ENCODE measurements at regions not wholly inside any gene's neighbourhood (a gene's known extent, or its start where the extent isn't known, plus 50 kb on each side); places are given as distances from the start of the nearest gene placed in this dataset.

GRCh38 chr10:113319479-113319878 lies 233.4 kb upstream of the HABP2 start:
- Histone ChIP-seq H3K27ac (no peak overlapping the region), H3K36me3 (no peaks in the 10 kb centered on the region), H3K4me1 (no peaks in the 10 kb centered on the region), H3K27me3 (no peaks in the 10 kb centered on the region), H3K9me3 (no peaks in the 10 kb centered on the region), H3K4me3 (replicated peaks in 1 of 3) (no peak overlapping the region)
- no peak for DNase-seq
- 91 to 100% methylated on average over 3 of the region's 3 CpGs for WGBS, 2 donors
- TF ChIP-seq CTCF (IDR thresholded peaks at IDR 0.05) (no peak), POLR2A (IDR thresholded peaks at IDR 0.05) (no peak)
- intact Hi-C loops (cut with DNase I) = no loop called here

GRCh38 chr10:113320211-113320610 lies 232.6 kb upstream of the HABP2 start:
- Histone ChIP-seq H3K4me3 (replicated peaks in 1 of 3) (no peak overlapping the region), H3K27ac (no peak overlapping the region), H3K9me3 (no peaks in the 10 kb centered on the region), H3K27me3 (no peaks in the 10 kb centered on the region), H3K4me1 (no peaks in the 10 kb centered on the region), H3K36me3 (no peaks in the 10 kb centered on the region)
- TF ChIP-seq CTCF (IDR thresholded peaks at IDR 0.05) = no peak
- TF ChIP-seq POLR2A (IDR thresholded peaks at IDR 0.05) = no peak
- intact Hi-C loops (cut with DNase I) = no loop called here
- DNase-seq = no peak
- 87 to 89% methylated on average over 8 of the region's 8 CpGs for WGBS, 2 donors

- H3K9me3 ChIP-seq = no peaks in the 10 kb centered on the region
- H3K4me3 ChIP-seq (replicated peaks in 1 of 3) = no peak overlapping the region
- no peak for TF ChIP-seq CTCF (IDR thresholded peaks at IDR 0.05)
- no peak for TF ChIP-seq POLR2A (IDR thresholded peaks at IDR 0.05)
- DNase-seq = peak in 1 of 2 donors; percentile 6
- no peak overlapping the region for H3K27ac ChIP-seq
- H3K4me1 ChIP-seq = no peaks in the 10 kb centered on the region
- intact Hi-C loops (cut with DNase I) = no loop called here
- WGBS, 2 donors = 49 to 51% methylated on average over 6 of the region's 6 CpGs
- H3K27me3 ChIP-seq = no peaks in the 10 kb centered on the region
- H3K36me3 ChIP-seq = no peaks in the 10 kb centered on the region
Measured at GRCh38 chr10:113320987-113321386, 231.9 kb upstream of the HABP2 start.

GRCh38 chr10:113322843-113323242 lies 230.0 kb upstream of the HABP2 start:
- H3K27me3 ChIP-seq = no peaks in the 10 kb centered on the region
- WGBS, 2 donors = 90 to 91% methylated on average over 4 of the region's 4 CpGs
- H3K4me3 ChIP-seq (replicated peaks in 1 of 3) = no peak overlapping the region
- H3K36me3 ChIP-seq = no peaks in the 10 kb centered on the region
- no peak overlapping the region for H3K27ac ChIP-seq
- no peak for DNase-seq
- TF ChIP-seq CTCF (IDR thresholded peaks at IDR 0.05) (no peak), POLR2A (IDR thresholded peaks at IDR 0.05) (no peak)
- no peaks in the 10 kb centered on the region for H3K9me3 ChIP-seq
- no peaks in the 10 kb centered on the region for H3K4me1 ChIP-seq
- intact Hi-C loops (cut with DNase I) = no loop called here

- DNase-seq = no peak
- 78 to 90% methylated on average over 4 of the region's 4 CpGs for WGBS, 2 donors
- H3K27me3 ChIP-seq = no peaks in the 10 kb centered on the region
- H3K4me3 ChIP-seq (replicated peaks in 1 of 3) = no peak overlapping the region
- intact Hi-C loops (cut with DNase I) = no loop called here
- no peaks in the 10 kb centered on the region for H3K9me3 ChIP-seq
- H3K4me1 ChIP-seq = no peaks in the 10 kb centered on the region
- no peaks in the 10 kb centered on the region for H3K36me3 ChIP-seq
- H3K27ac ChIP-seq = no peak overlapping the region
- TF ChIP-seq POLR2A (IDR thresholded peaks at IDR 0.05) (no peak), CTCF (IDR thresholded peaks at IDR 0.05) (no peak)
Measured at GRCh38 chr10:113323985-113324384, 228.9 kb upstream of the HABP2 start.
